NB4 (cell line): ENCODE measurements at regions not wholly inside any gene's neighbourhood (a gene's known extent, or its start where the extent isn't known, plus 50 kb on each side); places are given as distances from the start of the nearest gene placed in this dataset.

Experiments
- DNase-seq: peaks from one replicate; pipeline ENCODE4 v3.0.0; 2010; ENCODE audit warnings: low read depth
- H3K4me3 ChIP-seq: one replicate; pipeline ENCODE4 v1.5.1; 2011; ENCODE audit warnings: mild to moderate bottlenecking, low read depth, low read length, moderate library complexity
- MYC ChIP-seq: IDR thresholded peaks from 2 replicates; pipeline ENCODE4 v1.6.1; 2011; ENCODE audit warnings: low read depth, low read length
- POLR2A ChIP-seq: IDR thresholded peaks from 2 replicates; pipeline ENCODE4 v1.6.1; 2011; ENCODE audit warnings: mild to moderate bottlenecking; ENCODE audit not compliant: insufficient read length; ENCODE audit errors: extremely low read depth
- TF ChIP-seq, protein P1 (sequence below): IDR thresholded peaks from 2 replicates; pipeline ENCODE4 v1.6.1; 2011; ENCODE audit warnings: low read depth, low read length
- TF ChIP-seq, protein P2 (sequence below): IDR thresholded peaks from one replicate; pipeline ENCODE4 v1.5.1; 2012; ENCODE audit warnings: low read depth, low read length

DNA sequence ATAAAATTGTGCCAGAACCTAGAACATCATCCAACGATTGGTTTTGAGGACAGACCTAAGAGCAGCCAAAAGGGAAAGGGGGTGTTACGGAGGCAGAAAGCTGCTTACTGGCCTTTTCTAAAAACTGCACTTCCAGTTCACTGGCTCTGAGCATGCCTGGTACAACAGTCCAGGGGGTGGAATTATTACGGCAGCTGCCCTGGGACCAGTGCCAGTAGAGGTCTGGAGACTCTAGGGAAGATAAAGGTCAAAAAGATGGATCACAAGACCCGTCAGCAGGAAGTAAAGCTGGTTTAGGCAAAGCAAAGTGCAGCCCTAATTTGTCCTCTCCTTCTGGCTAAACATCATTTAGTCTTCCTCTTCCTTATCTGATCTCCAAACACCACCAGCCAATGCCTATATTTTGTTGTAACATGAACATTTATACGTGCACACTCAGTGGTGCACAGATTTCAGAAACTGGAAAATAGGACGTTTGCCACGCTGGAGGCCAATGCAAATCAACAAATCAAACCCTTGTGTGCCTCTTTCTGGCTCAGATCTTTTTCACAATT lies 216.4 kb upstream of the DPP6 start:
- no peak overlapping the region for H3K4me3 ChIP-seq
- DNase-seq, result no peak
- TF ChIP-seq POLR2A, result no peak
- TF ChIP-seq, protein P1, sequence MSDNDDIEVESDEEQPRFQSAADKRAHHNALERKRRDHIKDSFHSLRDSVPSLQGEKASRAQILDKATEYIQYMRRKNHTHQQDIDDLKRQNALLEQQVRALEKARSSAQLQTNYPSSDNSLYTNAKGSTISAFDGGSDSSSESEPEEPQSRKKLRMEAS, result no peak
- TF ChIP-seq, protein P2, sequence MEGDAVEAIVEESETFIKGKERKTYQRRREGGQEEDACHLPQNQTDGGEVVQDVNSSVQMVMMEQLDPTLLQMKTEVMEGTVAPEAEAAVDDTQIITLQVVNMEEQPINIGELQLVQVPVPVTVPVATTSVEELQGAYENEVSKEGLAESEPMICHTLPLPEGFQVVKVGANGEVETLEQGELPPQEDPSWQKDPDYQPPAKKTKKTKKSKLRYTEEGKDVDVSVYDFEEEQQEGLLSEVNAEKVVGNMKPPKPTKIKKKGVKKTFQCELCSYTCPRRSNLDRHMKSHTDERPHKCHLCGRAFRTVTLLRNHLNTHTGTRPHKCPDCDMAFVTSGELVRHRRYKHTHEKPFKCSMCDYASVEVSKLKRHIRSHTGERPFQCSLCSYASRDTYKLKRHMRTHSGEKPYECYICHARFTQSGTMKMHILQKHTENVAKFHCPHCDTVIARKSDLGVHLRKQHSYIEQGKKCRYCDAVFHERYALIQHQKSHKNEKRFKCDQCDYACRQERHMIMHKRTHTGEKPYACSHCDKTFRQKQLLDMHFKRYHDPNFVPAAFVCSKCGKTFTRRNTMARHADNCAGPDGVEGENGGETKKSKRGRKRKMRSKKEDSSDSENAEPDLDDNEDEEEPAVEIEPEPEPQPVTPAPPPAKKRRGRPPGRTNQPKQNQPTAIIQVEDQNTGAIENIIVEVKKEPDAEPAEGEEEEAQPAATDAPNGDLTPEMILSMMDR, result no peak
- no peak for TF ChIP-seq MYC

DNA sequence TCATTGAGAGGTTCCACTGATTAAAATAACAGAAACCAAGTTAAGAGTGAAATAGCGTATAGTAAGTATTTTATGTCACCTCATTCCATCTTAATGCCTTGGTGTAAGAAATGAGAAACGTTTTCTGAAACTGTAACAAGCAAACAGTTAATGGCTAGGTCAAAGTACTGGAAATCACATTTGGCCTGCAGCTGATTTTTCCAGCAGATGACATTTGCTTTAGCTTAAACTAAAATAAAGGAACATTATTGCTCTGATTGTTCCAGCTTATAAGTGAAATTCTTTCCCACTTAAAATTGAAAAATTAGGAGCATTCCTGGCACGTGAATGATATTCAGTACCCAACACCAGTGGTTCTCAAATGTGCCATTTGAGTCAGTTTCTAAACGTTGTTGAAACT lies 213.6 kb upstream of the DPP6 start:
- H3K4me3 ChIP-seq, result no peak overlapping the region
- DNase-seq, result no peak
- no peak for TF ChIP-seq MYC
- TF ChIP-seq POLR2A, result no peak
- TF ChIP-seq, protein P1, result no peak
- TF ChIP-seq, protein P2, result no peak

DNA sequence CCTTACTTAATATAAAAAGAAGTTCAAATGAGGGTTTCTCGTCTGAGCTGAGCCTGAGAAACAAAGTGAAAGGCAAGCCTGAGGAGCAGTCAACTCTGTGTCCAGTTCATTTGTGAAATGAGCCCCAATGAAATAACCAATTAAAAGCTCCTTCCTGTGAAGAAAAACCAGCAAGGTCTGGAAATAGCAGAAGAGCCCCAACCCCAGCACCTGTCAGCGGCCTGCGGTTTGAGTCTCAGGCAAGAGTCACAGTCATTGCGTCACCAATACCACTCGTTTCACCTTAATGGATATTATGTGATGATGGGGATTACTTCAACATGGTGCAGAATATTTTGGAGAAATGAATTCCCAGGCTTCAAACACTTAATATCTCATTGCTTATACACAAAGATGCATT lies 211.3 kb upstream of the DPP6 start:
- no peak overlapping the region for H3K4me3 ChIP-seq
- DNase-seq, result no peak
- TF ChIP-seq MYC, result no peak
- no peak for TF ChIP-seq POLR2A
- TF ChIP-seq, protein P2, result no peak
- TF ChIP-seq, protein P1, result no peak

DNA sequence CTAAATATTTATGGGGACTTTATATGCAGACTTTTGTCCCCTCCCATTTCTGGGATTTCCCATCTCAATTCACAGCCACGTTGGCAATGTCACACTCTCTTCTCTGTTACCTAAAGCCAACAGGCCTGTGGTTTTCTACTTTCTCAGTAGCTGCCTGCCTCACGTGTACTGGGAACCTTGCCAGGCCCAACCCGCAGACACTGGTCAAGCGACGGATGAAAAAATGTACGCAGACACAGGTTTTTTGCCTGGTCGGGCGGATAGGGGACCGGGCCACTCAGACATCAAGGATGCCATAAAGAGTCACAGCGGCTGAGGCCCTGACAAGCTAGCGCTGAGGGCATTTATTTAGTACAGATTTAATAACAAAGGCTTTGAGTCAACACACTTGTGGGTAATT lies 204.4 kb upstream of the DPP6 start:
- TF ChIP-seq, protein P1, result no peak
- TF ChIP-seq POLR2A, result no peak
- TF ChIP-seq MYC, result no peak
- TF ChIP-seq, protein P2, result no peak
- no peak for DNase-seq
- no peak overlapping the region for H3K4me3 ChIP-seq

DNA sequence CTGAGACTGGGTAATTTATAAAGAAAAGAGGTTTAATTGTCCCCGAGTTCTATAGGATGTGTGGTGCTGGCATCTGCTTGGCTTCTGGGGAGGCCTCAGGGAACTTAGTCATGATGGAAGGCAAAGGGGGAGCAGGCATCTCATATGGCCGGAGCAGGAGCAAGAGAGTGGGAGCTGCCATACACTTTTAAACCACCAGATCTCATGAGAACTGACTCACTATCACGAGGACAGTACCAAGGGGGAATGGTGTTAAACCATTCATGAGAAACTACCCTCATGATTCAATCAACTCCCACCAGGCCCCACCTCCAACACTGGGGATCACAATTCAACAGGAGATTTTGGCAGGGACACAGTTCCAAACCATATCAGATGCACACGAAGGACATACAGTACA lies 199.9 kb upstream of the DPP6 start:
- no peak overlapping the region for H3K4me3 ChIP-seq
- TF ChIP-seq MYC, result no peak
- TF ChIP-seq, protein P2, result no peak
- TF ChIP-seq, protein P1, result no peak
- no peak for TF ChIP-seq POLR2A
- DNase-seq, result no peak
